ENCODE measurements at regions not wholly inside any gene's neighbourhood (a gene's known extent, or its start where the extent isn't known, plus 50 kb on each side); places are given as distances from the start of the nearest gene placed in this dataset.

DNA sequence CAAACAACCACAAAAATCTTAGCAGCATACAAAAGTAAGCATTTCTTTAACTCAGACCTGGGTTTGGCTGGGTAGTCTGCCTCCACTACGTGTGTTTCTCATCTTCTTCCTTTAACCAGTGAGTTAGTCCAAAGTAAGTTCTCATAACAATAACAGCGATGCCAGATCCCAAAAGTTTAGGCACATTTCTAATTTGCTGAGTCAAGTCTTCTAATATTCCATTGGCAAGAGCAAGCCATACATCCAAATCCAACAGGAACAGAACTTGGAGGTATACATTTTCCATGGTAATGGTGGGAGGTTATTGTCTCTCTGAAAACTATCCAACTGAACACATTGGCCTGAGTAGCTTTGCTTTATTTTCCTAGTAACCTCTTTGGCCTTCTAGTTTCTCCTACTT, 115.7 kb upstream of the CNTNAP2 start:
- no peaks in the 10 kb centered on the region for H3K4me1 ChIP-seq (ENCODE audit: insufficient read depth, low read length)
- H3K36me3 ChIP-seq (ENCODE audit: insufficient read depth, low read length): no peaks in the 10 kb centered on the region
- no peak overlapping the region for H3K4me2 ChIP-seq (ENCODE audit: insufficient read depth, low read length)
- no peak for DNase-seq (ENCODE audit: insufficient read length, low spot score, missing footprints)
- H3K4me3 ChIP-seq (ENCODE audit: insufficient read depth, low read length): no peak overlapping the region
- no peaks in the 10 kb centered on the region for H4K20me1 ChIP-seq (ENCODE audit: insufficient read depth, low read length)
- H3K9me3 ChIP-seq (ENCODE audit: low read depth, low read length): no peaks in the 10 kb centered on the region
- no peaks in the 10 kb centered on the region for H3K27me3 ChIP-seq (ENCODE audit: insufficient read depth, low read length)
- no peak overlapping the region for H2AFZ ChIP-seq (ENCODE audit: low read length)
- H3K27ac ChIP-seq (ENCODE audit: low read depth, low read length): no peak overlapping the region
- TF ChIP-seq, protein P1, sequence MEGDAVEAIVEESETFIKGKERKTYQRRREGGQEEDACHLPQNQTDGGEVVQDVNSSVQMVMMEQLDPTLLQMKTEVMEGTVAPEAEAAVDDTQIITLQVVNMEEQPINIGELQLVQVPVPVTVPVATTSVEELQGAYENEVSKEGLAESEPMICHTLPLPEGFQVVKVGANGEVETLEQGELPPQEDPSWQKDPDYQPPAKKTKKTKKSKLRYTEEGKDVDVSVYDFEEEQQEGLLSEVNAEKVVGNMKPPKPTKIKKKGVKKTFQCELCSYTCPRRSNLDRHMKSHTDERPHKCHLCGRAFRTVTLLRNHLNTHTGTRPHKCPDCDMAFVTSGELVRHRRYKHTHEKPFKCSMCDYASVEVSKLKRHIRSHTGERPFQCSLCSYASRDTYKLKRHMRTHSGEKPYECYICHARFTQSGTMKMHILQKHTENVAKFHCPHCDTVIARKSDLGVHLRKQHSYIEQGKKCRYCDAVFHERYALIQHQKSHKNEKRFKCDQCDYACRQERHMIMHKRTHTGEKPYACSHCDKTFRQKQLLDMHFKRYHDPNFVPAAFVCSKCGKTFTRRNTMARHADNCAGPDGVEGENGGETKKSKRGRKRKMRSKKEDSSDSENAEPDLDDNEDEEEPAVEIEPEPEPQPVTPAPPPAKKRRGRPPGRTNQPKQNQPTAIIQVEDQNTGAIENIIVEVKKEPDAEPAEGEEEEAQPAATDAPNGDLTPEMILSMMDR (IDR thresholded peaks at IDR 0.05; ENCODE audit: extremely low read depth, low read depth, low read length): no peak
- H3K79me2 ChIP-seq (ENCODE audit: insufficient read depth, low read length): no peaks in the 10 kb centered on the region

DNA sequence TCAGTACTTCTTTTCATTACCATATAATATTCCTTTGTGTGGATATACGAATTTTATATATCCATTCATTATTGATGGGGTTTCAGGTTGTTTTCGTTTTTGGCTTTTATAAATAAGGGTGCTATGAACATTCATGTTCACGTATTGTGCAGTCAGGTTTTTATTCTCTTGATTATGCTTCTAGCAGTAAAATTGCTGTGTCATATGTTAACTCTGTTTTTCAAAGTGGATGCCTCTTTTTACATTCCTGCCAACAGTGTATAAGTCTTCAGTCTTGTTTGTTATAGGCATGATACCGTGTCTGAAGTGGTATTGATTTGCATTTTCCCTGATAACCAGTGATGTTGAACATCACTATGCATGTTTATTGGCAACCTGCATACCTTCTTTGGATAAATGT, 127.1 kb upstream of the CNTNAP2 start:
- H3K27me3 ChIP-seq (ENCODE audit: insufficient read depth, low read length): no peaks in the 10 kb centered on the region
- H2AFZ ChIP-seq (ENCODE audit: low read length): no peak overlapping the region
- H3K9me3 ChIP-seq (ENCODE audit: low read depth, low read length): no peaks in the 10 kb centered on the region
- H3K4me1 ChIP-seq (ENCODE audit: insufficient read depth, low read length): no peaks in the 10 kb centered on the region
- H3K4me2 ChIP-seq (ENCODE audit: insufficient read depth, low read length): no peak overlapping the region
- TF ChIP-seq, protein P1 (IDR thresholded peaks at IDR 0.05; ENCODE audit: extremely low read depth, low read depth, low read length): no peak
- DNase-seq (ENCODE audit: insufficient read length, low spot score, missing footprints): no peak
- no peaks in the 10 kb centered on the region for H3K79me2 ChIP-seq (ENCODE audit: insufficient read depth, low read length)
- no peaks in the 10 kb centered on the region for H4K20me1 ChIP-seq (ENCODE audit: insufficient read depth, low read length)
- no peak overlapping the region for H3K27ac ChIP-seq (ENCODE audit: low read depth, low read length)
- H3K36me3 ChIP-seq (ENCODE audit: insufficient read depth, low read length): no peaks in the 10 kb centered on the region
- no peak overlapping the region for H3K4me3 ChIP-seq (ENCODE audit: insufficient read depth, low read length)

DNA sequence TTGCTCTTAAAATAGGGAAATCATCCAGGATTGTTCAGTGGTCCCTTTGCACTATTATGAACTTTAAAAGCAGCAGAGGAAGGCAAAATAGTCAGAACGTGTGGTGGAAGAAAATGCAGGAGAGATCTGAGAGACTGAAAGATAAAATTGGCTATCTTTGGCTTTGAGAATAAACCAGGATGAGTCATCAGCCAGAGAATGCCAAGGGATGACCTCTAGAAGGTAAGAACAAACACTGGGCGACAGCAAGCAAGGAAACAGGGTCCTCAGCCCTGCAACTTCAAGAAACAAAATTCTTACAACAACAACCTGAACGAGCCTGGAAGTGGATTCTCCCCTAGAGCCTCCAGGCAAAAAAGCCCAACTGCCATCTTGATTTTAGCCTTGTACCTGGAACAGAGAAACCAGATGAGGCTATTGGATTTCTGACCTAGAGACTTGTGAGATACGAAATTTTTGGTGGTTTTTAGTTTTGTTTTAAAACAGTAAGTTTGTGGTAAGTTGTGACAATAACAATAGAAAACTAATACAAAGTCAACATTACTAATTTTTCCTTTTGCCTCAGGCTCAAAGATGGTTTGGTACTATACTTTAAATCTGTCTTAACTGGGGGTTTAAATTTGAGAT, 130.2 kb upstream of the CNTNAP2 start:
- Histone ChIP-seq H3K79me2 (ENCODE audit: insufficient read depth, low read length) (no peaks in the 10 kb centered on the region), H3K4me2 (ENCODE audit: insufficient read depth, low read length) (no peak overlapping the region), H2AFZ (ENCODE audit: low read length) (no peak overlapping the region), H3K27me3 (ENCODE audit: insufficient read depth, low read length) (no peaks in the 10 kb centered on the region), H3K9me3 (ENCODE audit: low read depth, low read length) (no peaks in the 10 kb centered on the region), H3K4me3 (ENCODE audit: insufficient read depth, low read length) (no peak overlapping the region), H4K20me1 (ENCODE audit: insufficient read depth, low read length) (no peaks in the 10 kb centered on the region), H3K27ac (ENCODE audit: low read depth, low read length) (no peak overlapping the region), H3K4me1 (ENCODE audit: insufficient read depth, low read length) (no peaks in the 10 kb centered on the region), H3K36me3 (ENCODE audit: insufficient read depth, low read length) (no peaks in the 10 kb centered on the region)
- no peak for DNase-seq (ENCODE audit: insufficient read length, low spot score, missing footprints)
- TF ChIP-seq, protein P1 (IDR thresholded peaks at IDR 0.05; ENCODE audit: extremely low read depth, low read depth, low read length): no peak

DNA sequence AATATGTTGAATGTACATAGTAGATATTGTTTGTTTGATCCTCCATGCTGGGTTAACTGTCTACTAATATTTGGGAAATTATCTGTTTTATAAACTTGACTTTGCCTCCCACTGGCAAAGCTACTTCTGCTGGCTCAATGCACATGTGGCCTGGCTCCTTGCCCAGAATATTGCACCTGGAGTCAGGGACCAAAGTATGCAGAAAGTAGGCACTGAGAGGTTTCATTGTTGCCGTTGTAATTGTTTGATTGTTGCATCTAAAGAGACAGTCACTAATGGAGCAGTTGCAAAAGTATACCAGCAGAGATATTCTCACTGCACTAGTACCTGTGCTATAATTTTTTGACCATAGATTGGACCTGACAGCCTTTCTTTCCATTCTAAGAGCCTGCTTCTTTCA, 137.8 kb upstream of the CNTNAP2 start:
- TF ChIP-seq, protein P1 (IDR thresholded peaks at IDR 0.05; ENCODE audit: extremely low read depth, low read depth, low read length): no peak
- no peaks in the 10 kb centered on the region for H3K79me2 ChIP-seq (ENCODE audit: insufficient read depth, low read length)
- no peaks in the 10 kb centered on the region for H3K4me1 ChIP-seq (ENCODE audit: insufficient read depth, low read length)

More for the DNA sequence above, 137.8 kb upstream of the CNTNAP2 start:
- Histone ChIP-seq H3K4me2 (ENCODE audit: insufficient read depth, low read length) (no peak overlapping the region), H2AFZ (ENCODE audit: low read length) (no peak overlapping the region), H3K27me3 (ENCODE audit: insufficient read depth, low read length) (no peaks in the 10 kb centered on the region), H3K36me3 (ENCODE audit: insufficient read depth, low read length) (no peaks in the 10 kb centered on the region), H3K4me3 (ENCODE audit: insufficient read depth, low read length) (no peak overlapping the region), H3K9me3 (ENCODE audit: low read depth, low read length) (no peaks in the 10 kb centered on the region), H3K27ac (ENCODE audit: low read depth, low read length) (no peak overlapping the region), H4K20me1 (ENCODE audit: insufficient read depth, low read length) (no peaks in the 10 kb centered on the region)
- DNase-seq (ENCODE audit: insufficient read length, low spot score, missing footprints): no peak

All from osteoblast (primary cell).